LNCAP (cell line): ENCODE measurements at regions not wholly inside any gene's neighbourhood (a gene's known extent, or its start where the extent isn't known, plus 50 kb on each side); places are given as distances from the start of the nearest gene placed in this dataset.

Experiments used
- TF ChIP-seq, protein P1 (sequence below): fragments of 450-650 bp; IDR thresholded peaks from 2 replicates; pipeline ENCODE4 v1.5.1; 2017; ENCODE audit warnings: mild to moderate bottlenecking

DNA sequence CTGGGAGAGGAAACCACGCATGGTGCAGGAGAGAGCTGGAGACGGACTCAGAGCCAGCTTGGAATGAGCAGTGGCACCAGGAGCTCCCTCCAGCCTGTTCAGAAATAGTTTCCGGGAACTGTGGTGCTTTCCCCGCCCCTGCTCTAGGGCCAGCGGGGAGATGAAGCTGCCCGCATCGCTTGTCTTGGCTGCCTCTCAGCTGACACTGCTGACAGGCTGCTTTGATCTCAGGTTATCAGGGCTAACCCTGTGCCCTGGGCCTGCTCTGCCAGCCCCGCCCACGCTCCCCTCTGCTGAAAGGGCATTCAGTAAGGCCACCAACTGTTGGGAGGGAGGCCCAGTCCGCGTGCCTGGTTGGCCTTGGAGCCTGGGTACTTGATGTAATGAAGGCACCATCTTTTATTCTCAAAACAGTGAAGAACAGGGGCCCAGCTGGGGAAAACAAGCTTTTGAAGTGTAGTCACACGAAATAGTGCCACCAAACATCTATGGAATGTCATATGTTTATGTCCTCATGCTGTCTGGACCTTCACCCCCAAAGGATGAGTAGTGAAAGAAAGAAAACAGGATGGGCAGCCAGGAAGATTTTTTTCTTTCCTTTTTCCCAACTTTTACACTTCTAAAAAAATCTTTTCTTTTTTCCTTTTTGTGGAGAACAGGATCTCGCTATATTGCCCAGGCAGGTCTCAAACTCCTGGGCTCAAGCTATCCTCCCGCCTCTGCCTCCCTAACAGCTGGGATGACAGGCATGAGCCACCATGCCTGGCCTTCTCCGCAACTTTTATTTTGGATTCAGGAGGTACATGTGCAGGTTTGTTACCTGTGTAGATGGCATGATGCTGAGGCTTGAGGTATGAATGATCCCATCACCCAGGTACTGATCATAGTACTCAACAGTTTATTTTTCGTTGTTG, 115.9 kb upstream of the TBX3 start:
- TF ChIP-seq, protein P1, sequence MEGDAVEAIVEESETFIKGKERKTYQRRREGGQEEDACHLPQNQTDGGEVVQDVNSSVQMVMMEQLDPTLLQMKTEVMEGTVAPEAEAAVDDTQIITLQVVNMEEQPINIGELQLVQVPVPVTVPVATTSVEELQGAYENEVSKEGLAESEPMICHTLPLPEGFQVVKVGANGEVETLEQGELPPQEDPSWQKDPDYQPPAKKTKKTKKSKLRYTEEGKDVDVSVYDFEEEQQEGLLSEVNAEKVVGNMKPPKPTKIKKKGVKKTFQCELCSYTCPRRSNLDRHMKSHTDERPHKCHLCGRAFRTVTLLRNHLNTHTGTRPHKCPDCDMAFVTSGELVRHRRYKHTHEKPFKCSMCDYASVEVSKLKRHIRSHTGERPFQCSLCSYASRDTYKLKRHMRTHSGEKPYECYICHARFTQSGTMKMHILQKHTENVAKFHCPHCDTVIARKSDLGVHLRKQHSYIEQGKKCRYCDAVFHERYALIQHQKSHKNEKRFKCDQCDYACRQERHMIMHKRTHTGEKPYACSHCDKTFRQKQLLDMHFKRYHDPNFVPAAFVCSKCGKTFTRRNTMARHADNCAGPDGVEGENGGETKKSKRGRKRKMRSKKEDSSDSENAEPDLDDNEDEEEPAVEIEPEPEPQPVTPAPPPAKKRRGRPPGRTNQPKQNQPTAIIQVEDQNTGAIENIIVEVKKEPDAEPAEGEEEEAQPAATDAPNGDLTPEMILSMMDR = no peak

DNA sequence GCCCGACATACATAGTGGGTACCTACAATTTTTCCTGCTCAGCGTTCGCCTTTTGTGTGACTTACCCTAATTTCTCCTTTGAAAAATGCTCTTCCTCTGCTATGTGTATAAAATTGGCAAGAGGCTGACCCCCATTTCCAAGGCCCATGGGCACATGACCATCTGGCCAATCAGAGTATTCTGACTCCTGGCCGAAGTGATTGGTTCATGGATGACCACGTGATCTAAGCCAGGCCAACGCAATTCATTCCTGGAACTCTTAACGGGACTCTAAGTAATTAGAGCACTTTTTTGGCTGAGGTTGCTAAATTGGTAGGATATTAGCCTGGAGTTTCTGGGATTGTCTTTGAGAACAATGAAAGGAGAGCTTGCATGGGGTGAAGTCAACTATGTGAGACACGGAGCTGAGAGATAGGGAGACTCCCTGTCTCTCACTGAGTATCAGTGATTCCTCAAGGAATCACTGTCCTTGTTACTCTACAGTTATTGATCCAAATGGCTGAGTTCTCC, 110.1 kb upstream of the TBX3 start:
- TF ChIP-seq, protein P1 = no peak

DNA sequence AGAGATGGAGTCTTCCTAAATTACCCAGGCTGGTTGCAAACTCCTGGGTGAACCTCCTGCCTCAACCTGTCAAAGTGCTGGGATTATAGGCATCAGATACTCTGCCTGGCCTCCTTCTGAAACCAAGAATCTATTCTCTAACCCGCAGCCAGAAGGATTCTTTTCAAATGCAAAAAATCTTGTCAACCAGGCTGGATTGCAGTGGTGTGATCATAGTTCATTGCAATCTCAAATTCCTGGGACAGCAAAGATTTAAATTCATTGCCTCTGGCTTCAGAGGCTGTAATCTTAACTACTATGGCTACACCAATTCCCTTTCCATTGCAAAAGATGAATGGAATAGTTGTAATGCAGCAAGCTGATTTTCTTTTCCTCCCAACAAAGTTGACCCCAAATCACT, 106.3 kb upstream of the TBX3 start:
- TF ChIP-seq, protein P1 = no peak

DNA sequence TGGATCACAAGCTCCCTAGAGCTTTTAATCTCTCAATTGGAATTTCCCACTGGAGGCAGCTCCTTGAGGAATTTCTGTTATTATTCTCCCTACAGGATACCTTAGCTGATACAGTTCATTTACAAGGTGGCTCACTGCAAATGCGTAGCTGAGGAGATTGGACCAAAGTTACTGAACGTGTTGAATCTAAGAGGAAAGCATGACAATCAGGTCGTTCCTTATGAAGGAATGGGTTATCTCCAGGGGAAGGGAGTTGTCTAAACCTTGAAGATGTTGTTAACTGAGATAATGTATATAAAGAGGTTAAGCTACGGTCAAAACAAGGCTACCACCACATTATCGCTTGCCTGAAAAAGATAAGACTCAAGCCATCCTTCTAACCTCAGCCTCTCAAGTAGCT, 105.8 kb upstream of the TBX3 start:
- TF ChIP-seq, protein P1 = no peak

DNA sequence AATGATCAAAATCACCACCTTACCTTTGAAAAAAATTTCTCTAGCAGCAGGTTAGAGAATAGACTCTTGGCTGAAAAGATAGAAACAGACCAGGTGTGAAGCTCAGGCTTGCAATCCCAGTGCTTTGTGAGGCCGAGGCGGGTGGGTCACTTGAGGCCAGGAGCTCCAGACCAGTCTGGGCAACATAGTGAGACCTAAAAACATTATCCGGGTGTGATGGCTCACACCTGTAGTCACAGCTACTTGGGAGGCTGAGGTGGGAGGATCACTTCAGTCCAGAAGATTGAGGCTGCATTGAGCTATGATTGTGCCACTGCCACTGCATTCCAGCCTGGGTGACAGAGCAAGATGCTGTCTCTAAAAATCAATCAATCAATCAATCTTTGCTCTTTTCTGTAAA, 105.3 kb upstream of the TBX3 start:
- TF ChIP-seq, protein P1 = no peak

DNA sequence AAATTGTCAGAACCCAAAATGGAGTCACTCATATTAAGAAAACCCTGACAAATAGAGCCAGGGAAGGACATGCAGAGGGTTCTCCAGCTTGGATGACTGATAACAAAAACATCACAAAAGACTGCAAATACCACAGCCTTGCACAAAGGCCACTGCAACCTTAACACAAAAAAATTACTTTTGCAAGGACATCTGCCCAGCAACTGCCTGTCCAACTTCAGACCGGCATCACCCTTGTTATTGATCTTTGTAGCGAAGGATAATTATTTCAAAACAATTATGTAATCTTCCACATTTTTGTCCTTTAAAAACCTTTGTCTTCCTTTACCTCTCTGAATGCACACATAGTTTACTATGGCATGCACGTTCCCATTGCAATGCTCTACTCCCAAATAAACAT, 100.6 kb upstream of the TBX3 start:
- TF ChIP-seq, protein P1 = no peak

DNA sequence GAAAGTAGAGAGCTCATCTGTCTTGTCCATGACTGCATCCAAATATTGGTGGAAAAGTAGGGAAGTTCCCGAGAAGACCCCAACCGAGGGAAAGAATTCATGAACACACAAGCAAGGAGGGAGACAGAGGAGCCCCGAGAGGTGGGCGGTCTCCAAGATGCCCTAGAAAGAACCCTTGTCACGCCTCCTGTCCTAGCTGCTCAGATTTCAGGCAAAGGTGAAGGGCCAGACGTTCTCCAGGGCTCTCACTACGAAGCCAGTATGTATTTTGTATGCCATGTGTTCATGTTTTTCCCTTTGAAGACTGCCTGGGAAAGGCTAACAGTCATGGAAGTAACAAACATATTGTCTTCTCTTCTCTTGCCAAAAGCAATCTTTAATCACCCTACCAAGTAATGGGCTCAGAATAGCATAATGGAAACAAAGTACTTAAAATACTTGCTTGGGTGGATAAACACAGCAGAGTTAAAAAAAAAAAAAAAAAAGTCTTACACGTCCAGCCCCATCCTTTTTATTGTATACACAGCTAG, 99.2 kb upstream of the TBX3 start:
- TF ChIP-seq, protein P1 = no peak
